ENCODE measurements at regions not wholly inside any gene's neighbourhood (a gene's known extent, or its start where the extent isn't known, plus 50 kb on each side); places are given as distances from the start of the nearest gene placed in this dataset.

DNA sequence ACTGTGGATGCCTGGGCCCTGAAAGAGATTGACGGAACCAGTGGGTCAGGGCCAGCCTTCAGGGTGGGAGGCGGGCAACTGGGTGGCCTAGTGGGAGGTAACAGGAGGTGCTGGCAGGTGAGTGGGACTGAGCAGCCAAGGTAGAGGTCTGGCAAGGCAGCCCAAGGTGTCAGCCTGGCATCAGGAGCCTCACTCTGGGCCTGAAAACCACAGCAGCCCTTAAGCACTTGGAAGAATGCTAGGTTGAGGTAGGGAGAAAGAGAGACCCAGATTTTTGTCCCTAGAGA, 315.8 kb upstream of the PRICKLE1 start:
- H3K79me2 ChIP-seq (ENCODE audit: insufficient read depth, low read length): no peaks in the 10 kb centered on the region
- H3K36me3 ChIP-seq (ENCODE audit: control insufficient read depth in 1 of 2, insufficient read depth in 2 of 2, low read length in 2 of 2): no peaks in the 10 kb centered on the region
- no peak overlapping the region for H3K27ac ChIP-seq (ENCODE audit: low read depth, low read length)
- H3K4me2 ChIP-seq (ENCODE audit: low read length): no peak overlapping the region
- no peak overlapping the region for H3K4me3 ChIP-seq (replicated peaks in 1 of 2; ENCODE audit: low read depth in 1 of 2, low read length in 2 of 2)
- intact Hi-C loops (cut with micrococcal nuclease): no loop called here
- DNase-seq (ENCODE audit: low read depth, low spot score) (no peak), ATAC-seq (no peak)
- CTCF ChIA-PET: no interaction called here
- POLR2A ChIA-PET: no interaction called here
- RAD21 ChIA-PET (ENCODE audit: low non-redundant PET in 1 of 2, low total read pairs in 2 of 2, uncharacterized antibody in 2 of 2, unreplicated experiment in 2 of 2): no interaction called here
- H3K27me3 ChIP-seq (ENCODE audit: insufficient read depth, low read length): no peaks in the 10 kb centered on the region
- H3K4me1 ChIP-seq (ENCODE audit: control insufficient read depth in 1 of 2, insufficient read depth in 2 of 2, low read length in 2 of 2): peaks cover 0 to 4% of the 10 kb centered on the region in 2 experiments; a peak in 1 of 4 replicates
- no peak overlapping the region for H2AFZ ChIP-seq (ENCODE audit: low read depth, low read length, poor library complexity, severe bottlenecking)
- no TSS peak for BruUV-seq (replicated peaks)
- H3K9me3 ChIP-seq (ENCODE audit: control insufficient read depth in 1 of 2, insufficient read depth in 1 of 2, low read depth in 1 of 2, low read length in 2 of 2): no peaks in the 10 kb centered on the region
- TF ChIP-seq ATF3 (IDR thresholded peaks at IDR 0.05) (no peak), SRF (IDR thresholded peaks at IDR 0.05; ENCODE audit: low read depth) (no peak), EZH2 (IDR thresholded peaks at IDR 0.05) (no peak), ZNF274 (IDR thresholded peaks at IDR 0.05; ENCODE audit: low read depth, low read length) (no peak), EGR1 (IDR thresholded peaks at IDR 0.05; ENCODE audit: low read depth) (no peak), YY1 (IDR thresholded peaks at IDR 0.05; ENCODE audit: extremely low read depth, insufficient replicate concordance, low read depth, low read length) (no peak), SP1 (IDR thresholded peaks at IDR 0.05; ENCODE audit: low read depth) (no peak), CBX3 (IDR thresholded peaks at IDR 0.05; ENCODE audit: low read depth) (no peak), SIN3A (IDR thresholded peaks at IDR 0.05; ENCODE audit: low read depth) (no peak), POLR2A (IDR thresholded peaks at IDR 0.05; ENCODE audit: borderline replicate concordance, extremely low read depth, insufficient read depth, insufficient read length) (no peak), CEBPB (IDR thresholded peaks at IDR 0.05; ENCODE audit: low read depth) (no peak)
- TF ChIP-seq, protein P1, sequence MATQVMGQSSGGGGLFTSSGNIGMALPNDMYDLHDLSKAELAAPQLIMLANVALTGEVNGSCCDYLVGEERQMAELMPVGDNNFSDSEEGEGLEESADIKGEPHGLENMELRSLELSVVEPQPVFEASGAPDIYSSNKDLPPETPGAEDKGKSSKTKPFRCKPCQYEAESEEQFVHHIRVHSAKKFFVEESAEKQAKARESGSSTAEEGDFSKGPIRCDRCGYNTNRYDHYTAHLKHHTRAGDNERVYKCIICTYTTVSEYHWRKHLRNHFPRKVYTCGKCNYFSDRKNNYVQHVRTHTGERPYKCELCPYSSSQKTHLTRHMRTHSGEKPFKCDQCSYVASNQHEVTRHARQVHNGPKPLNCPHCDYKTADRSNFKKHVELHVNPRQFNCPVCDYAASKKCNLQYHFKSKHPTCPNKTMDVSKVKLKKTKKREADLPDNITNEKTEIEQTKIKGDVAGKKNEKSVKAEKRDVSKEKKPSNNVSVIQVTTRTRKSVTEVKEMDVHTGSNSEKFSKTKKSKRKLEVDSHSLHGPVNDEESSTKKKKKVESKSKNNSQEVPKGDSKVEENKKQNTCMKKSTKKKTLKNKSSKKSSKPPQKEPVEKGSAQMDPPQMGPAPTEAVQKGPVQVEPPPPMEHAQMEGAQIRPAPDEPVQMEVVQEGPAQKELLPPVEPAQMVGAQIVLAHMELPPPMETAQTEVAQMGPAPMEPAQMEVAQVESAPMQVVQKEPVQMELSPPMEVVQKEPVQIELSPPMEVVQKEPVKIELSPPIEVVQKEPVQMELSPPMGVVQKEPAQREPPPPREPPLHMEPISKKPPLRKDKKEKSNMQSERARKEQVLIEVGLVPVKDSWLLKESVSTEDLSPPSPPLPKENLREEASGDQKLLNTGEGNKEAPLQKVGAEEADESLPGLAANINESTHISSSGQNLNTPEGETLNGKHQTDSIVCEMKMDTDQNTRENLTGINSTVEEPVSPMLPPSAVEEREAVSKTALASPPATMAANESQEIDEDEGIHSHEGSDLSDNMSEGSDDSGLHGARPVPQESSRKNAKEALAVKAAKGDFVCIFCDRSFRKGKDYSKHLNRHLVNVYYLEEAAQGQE (IDR thresholded peaks at IDR 0.05; ENCODE audit: low read depth): no peak
- H4K20me1 ChIP-seq (ENCODE audit: insufficient read depth): no peaks in the 10 kb centered on the region
- no peaks in the 10 kb centered on the region; the same call in 1 of the 2 replicates for H3K9me2 ChIP-seq (ENCODE audit: insufficient read depth)
- no peak overlapping the region for H3K9ac ChIP-seq (ENCODE audit: low read length)
